ENCODE measurements at regions not wholly inside any gene's neighbourhood (a gene's known extent, or its start where the extent isn't known, plus 50 kb on each side); places are given as distances from the start of the nearest gene placed in this dataset.

GRCh38 chr2:65727381-65727780 lies 295.0 kb upstream of the SPRED2 start:
- TF ChIP-seq CTCF (IDR thresholded peaks at IDR 0.05) (no peak), EZH2 (IDR thresholded peaks at IDR 0.05; ENCODE audit: borderline replicate concordance, insufficient read depth, low read depth, low read length, poor library complexity, severe bottlenecking) (no peak)

Data from B cell (primary cell).